Small intestine (tissue), 7 donors: ENCODE measurements at regions not wholly inside any gene's neighbourhood (a gene's known extent, or its start where the extent isn't known, plus 50 kb on each side); places are given as distances from the start of the nearest gene placed in this dataset.
"Not testable (repeated sequence)": the region's sequence is repeated elsewhere in the genome, so short reads cannot be mapped to it uniquely, and the experiment has no call there.

ENCODE experiments used
- DNase-seq, 2 donors: peaks; one replicate each; pipeline versions ENCODE4 v3.0.0 to v3.0.0-alpha.2; 2013
- FAIRE-seq: peaks from 2 replicates; lab custom pipeline; 2012; peaks lifted over from hg19 to GRCh38; lab: Jason Lieb, UNC
- H3K27ac ChIP-seq, 3 donors: one replicate each; pipeline ENCODE4 v1.5.1; 2013; ENCODE audit warnings: low read length in 2 of 3, mild to moderate bottlenecking in 2 of 3, control low read depth in 1 of 3, inconsistent platforms in 1 of 3, low read depth in 1 of 3, moderate library complexity in 1 of 3
- H3K27me3 ChIP-seq, 3 donors: one replicate each; pipeline ENCODE4 v1.6.1; 2013; ENCODE audit warnings: low read length in 3 of 3, inconsistent platforms in 1 of 3; ENCODE audit not compliant: control insufficient read depth in 3 of 3, insufficient read depth in 3 of 3
- H3K36me3 ChIP-seq, 3 donors: one replicate each; pipeline ENCODE4 v1.6.1; 2013; ENCODE audit warnings: low read length in 3 of 3, inconsistent platforms in 1 of 3, low read depth in 1 of 3, mild to moderate bottlenecking in 1 of 3, moderate library complexity in 1 of 3; ENCODE audit not compliant: control insufficient read depth in 3 of 3, insufficient read depth in 2 of 3
- H3K4me1 ChIP-seq, 3 donors: one replicate each; pipeline ENCODE4 v1.6.1; 2013; ENCODE audit warnings: low read length in 2 of 3, inconsistent platforms in 1 of 3, low read depth in 1 of 3, mild to moderate bottlenecking in 1 of 3, moderate library complexity in 1 of 3; ENCODE audit not compliant: control insufficient read depth in 3 of 3, insufficient read depth in 2 of 3
- H3K4me3 ChIP-seq, 3 donors: one replicate each; pipeline ENCODE4 v1.5.1; 2013; ENCODE audit warnings: low read length in 3 of 3, control low read depth in 1 of 3, inconsistent platforms in 1 of 3, low read depth in 1 of 3, mild to moderate bottlenecking in 1 of 3, moderate library complexity in 1 of 3
- H3K9me3 ChIP-seq, 2 donors: one replicate each; pipeline ENCODE4 v1.6.1; 2013; ENCODE audit warnings: low read depth in 1 of 2, low read length in 1 of 2; ENCODE audit not compliant: control insufficient read depth in 2 of 2, insufficient read depth in 1 of 2
- whole genome bisulfite sequencing, 3 donors: extraction: QIAGEN DNeasy Blood & Tissue Kit; methylation state at CpG; one replicate each; pipeline ENCODE4 v1.1.7; 2013; 5-methylcytosine and 5-hydroxymethylcytosine counted together
- donor health status: healthy with polysubstance abuse.
- donor health status: control.
- donor health status: control.
- donor health status: Bipolar disorder and iron deficiency.
- donor health status: healthy.

DNA sequence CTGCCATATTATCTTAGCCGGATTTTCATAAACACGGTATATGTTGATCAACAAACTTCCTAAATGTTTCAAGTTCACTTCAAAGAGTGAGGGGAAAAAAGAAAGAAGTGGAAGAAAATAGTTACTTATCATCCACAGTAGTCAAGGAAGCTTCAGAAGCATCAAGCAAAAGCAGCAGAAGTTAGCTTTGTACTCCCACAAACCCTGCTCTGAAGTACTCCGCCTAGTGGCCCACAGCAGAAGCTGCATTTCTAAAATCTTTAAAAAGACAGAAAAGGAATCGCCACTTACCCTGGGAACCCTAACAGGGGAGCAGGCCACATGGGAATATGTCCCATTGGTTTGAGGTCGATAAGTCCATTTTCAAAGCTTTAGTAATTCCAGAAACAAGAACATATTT is 158.1 kb downstream of the FOXD4L6 start:
- WGBS, 3 donors, result 52 to 61% (median 54%) methylated on average over 4 of the region's 5 CpGs
- FAIRE-seq, H3K9me3 ChIP-seq, H3K4me1 ChIP-seq, DNase-seq, H3K27ac ChIP-seq, H3K27me3 ChIP-seq, H3K36me3 ChIP-seq, H3K4me3 ChIP-seq: not testable (repeated sequence)

DNA sequence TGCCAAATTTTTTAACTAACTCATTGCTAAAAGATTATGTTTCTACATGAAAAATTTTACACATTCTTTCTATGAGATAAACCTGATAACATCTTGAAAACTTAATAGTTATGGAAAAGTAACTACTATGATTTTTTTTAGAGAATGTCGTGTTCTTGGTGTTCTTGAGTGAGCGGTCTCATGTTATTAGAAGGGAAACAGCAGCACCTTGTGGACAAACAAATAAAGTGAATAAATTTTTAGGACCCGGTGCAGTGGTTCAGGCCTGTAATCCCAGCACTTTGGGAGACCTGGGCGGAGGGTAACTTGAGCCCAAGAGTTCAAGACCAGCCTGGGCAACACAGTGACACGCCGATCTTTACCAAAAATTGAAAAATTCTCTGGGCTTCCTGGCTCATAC is 166.0 kb downstream of the FOXD4L6 start:
- H3K4me3 ChIP-seq, H3K9me3 ChIP-seq, H3K27me3 ChIP-seq, H3K4me1 ChIP-seq, FAIRE-seq, H3K27ac ChIP-seq, H3K36me3 ChIP-seq, DNase-seq: not testable (repeated sequence)
- WGBS, 3 donors, result 58 to 83% (median 64%) methylated on average over 3 of the region's 6 CpGs

DNA sequence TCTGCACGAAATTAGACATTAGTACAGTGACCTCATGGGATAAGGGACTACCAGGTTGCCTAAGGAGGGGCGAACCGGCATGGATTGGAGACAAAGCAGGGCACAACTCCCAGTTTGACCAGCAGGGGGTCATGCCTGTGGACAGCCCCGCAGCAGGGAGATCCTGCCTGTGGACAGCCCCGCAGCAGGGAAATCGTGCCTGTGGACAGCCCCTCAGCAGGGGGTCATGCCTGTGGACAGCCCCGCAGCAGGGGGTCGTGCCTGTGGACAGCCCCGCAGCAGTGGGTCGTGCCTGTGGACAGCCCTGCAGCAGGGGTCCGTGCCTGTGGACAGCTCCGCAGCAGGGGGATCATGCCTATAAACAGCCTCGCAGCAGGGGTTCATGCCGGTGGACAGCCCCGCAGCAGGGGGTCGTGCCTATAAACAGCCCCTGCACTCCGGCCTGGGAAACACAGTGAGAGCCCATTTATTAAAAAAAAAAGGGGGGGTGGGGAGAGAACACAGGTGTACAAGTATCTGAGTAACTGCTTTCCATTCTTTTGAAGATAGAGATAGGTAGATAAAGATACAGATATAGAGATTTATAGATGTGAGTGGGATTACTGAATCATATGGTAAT is 176.5 kb downstream of the FOXD4L6 start:
- WGBS, 3 donors, result 90 to 93% (median 93%) methylated on average over 17 of the region's 17 CpGs
- not testable (repeated sequence) for H3K27ac ChIP-seq, H3K4me1 ChIP-seq, H3K4me3 ChIP-seq, H3K27me3 ChIP-seq, H3K36me3 ChIP-seq, DNase-seq, FAIRE-seq
- peaks cover 0 to 14% of the 10 kb centered on the region in 2 donors for H3K9me3 ChIP-seq

DNA sequence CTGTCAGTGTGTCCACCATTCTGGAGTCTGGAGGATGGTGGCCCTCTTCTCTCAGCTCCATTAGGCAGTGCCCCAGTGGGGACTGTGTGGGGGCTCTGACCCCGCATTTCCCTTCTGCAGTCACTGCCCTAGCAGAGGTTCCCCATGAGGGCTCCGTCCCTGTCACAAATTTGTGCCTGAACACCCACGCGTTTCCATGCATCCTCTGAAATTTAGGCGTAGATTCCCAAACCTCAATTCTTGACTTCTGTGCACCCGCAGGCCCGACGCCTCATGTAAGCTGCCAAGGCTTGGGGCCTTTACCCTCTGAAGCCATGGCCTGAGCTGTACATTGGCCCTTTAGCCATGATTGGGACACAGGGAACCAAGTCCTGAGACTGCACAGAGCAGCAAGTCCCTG is 182.3 kb downstream of the FOXD4L6 start:
- FAIRE-seq, H3K36me3 ChIP-seq: not testable (repeated sequence)
- 90 to 95% (median 94%) methylated on average over 8 of the region's 8 CpGs for WGBS, 3 donors

DNA sequence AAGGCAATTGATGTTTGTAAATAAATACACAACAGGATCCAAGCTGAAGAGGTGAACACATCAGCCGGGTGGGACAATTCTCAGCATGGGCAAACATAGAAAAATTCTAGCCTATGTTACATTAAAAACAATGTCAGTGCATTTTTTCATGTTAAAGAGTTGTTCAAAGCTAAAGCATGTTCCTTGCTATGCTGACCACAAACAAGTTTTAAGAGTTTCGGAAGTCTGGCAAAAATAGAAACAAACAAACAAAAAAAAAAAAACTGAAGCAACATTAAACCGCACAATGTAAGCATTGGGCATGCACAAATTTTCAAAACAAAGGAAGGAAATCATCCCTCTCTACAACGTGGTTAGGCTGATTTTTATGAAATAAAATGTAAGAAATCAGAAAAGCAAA is 185.8 kb downstream of the FOXD4L6 start:
- not testable (repeated sequence) for H3K4me3 ChIP-seq, H3K4me1 ChIP-seq, FAIRE-seq, H3K27ac ChIP-seq, H3K27me3 ChIP-seq, DNase-seq, H3K36me3 ChIP-seq
- 65 to 70% (median 70%) methylated on average over 4 of the region's 4 CpGs for WGBS, 3 donors
- H3K9me3 ChIP-seq, result peaks cover 0 to 18% of the 10 kb centered on the region in 2 donors

More for the DNA sequence above, 182.3 kb downstream of the FOXD4L6 start:
- peaks cover 0 to 12% of the 10 kb centered on the region in 2 donors for H3K9me3 ChIP-seq
- DNase-seq, H3K4me1 ChIP-seq, H3K27me3 ChIP-seq, H3K4me3 ChIP-seq, H3K27ac ChIP-seq: not testable (repeated sequence)

DNA sequence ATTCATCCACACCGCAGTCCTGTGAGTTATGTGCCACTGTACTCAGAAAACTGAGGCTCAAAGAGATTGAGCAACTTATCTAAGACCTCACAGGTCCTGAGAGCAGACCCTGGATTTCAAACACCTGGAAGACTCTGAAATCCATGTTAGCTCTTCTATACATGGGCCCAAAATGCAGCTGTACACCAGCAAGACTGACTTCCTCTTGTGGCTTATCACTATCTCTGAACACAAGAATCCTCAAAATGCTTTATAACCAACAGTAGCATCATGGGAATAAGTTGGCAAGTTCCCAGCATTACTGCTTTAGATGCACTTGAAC is 188.6 kb downstream of the FOXD4L6 start:
- H3K9me3 ChIP-seq, result peaks cover 0 to 17% of the 10 kb centered on the region in 2 donors
- DNase-seq, FAIRE-seq, H3K36me3 ChIP-seq, H3K27ac ChIP-seq, H3K4me3 ChIP-seq, H3K4me1 ChIP-seq, H3K27me3 ChIP-seq: not testable (repeated sequence)
- WGBS, 3 donors, result 92 to 100% (median 93%) methylated on average over 1 of the region's 1 CpG

DNA sequence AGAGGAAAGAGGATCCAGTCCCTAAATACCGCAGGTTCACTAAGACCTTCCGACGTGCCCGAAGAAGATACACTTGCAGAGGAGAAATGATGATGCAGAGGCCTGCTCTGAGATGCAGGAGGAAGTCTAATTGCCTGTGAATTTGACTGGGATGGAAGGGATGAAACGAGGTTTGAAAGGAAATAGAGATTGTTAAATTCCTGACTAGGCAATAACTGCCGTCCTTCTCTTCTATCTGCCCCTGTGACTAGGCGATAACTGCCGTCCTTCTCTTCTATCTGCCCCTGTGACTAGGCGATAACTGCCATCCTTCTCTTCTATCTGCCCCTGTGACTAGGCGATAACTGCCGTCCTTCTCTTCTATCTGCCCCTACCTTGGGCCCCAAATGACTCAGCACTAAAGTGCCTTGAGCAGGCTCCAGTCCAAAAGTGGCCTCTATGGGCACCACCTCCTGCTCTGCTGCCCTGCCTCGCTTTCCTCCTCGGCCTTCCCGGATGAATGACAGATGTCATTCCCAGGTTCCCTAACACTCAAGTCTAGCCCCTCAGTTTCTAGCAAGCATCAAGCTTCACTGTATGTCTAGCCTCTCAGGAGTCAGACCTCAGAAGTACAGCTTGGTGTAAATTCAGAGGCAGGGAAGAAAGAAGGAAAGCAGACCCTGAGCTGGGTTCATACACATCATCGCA is 189.1 kb downstream of the FOXD4L6 start:
- peaks cover 0 to 17% of the 10 kb centered on the region in 2 donors for H3K9me3 ChIP-seq
- H3K4me3 ChIP-seq, H3K36me3 ChIP-seq, H3K27ac ChIP-seq, DNase-seq, H3K27me3 ChIP-seq, H3K4me1 ChIP-seq, FAIRE-seq: not testable (repeated sequence)
- 82 to 86% (median 83%) methylated on average over 15 of the region's 15 CpGs for WGBS, 3 donors

DNA sequence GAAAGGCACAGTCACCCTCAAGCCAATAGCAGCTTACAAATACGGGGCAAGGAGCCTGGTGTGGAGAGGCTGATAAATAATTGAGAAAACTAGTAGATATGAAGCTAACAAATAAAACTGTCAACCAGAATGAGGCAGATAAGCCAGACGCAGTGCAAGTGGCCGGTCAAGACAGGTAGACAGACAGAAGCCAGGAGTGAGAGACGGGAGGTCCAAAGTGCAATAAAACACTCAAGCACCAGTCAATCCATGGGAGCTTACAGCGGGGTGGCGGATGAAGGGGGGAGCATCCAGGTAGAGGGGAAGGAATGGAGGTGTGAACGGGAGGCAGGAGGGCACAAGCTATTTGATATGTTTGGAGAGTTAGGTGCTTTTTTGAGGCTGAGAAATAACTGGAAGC is 193.1 kb downstream of the FOXD4L6 start:
- FAIRE-seq (no peak), DNase-seq (no peak)
- H3K36me3 ChIP-seq, result no peaks in the 10 kb centered on the region
- H3K4me1 ChIP-seq, result no peaks in the 10 kb centered on the region
- peaks cover 0 to 31% of the 10 kb centered on the region in 2 donors for H3K9me3 ChIP-seq
- H3K27me3 ChIP-seq, result no peaks in the 10 kb centered on the region
- H3K4me3 ChIP-seq, result no peak overlapping the region
- 71 to 83% (median 76%) methylated on average over 7 of the region's 7 CpGs for WGBS, 3 donors
- H3K27ac ChIP-seq, result no peak overlapping the region
